GM21825 (cell line): ENCODE measurements at regions not wholly inside any gene's neighbourhood (a gene's known extent, or its start where the extent isn't known, plus 50 kb on each side); places are given as distances from the start of the nearest gene placed in this dataset.
"Not testable (repeated sequence)": the region's sequence is repeated elsewhere in the genome, so short reads cannot be mapped to it uniquely, and the experiment has no call there.

Source experiments
- ATAC-seq: cut with Tn5 transposase; IDR thresholded peaks from one replicate; pipeline ENCODE4 v1.9.1; 2021; ENCODE audit warnings: mild to moderate bottlenecking, moderate library complexity; ENCODE audit not compliant: unreplicated experiment

DNA sequence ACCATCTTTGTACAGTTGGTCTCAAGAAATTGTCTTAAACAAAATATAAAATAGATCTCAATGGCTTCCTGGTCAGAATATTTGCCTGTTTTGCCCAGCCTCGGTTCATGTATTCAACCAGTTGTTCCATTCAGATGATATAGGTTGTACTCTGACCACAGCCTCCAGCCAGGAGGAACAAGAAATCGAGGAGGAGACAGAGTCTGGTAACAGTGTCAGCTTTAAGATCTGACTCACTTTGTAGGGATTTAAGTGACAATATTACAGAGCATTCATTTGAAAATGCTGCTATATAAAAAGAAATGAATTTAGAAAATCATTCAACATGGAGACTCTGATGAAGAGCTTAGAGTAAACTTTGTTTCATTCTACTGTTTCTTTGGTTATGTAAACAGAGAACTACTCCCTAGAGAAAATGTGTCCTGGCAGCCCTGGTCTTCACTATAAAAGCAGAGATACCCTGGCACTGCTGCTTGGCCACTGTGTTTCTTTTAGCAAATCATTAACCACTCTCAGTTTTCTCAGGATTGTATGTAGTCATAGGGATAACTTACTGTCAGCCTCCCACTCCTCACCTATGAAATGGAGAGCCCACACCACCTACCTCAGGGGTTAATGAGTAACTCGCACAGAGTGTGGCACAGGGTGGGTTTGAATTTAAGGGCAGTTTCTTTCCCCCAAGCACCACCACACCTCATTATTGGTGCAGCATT lies 53.5 kb downstream of the PAGE2 start:
- ATAC-seq: no peak

DNA sequence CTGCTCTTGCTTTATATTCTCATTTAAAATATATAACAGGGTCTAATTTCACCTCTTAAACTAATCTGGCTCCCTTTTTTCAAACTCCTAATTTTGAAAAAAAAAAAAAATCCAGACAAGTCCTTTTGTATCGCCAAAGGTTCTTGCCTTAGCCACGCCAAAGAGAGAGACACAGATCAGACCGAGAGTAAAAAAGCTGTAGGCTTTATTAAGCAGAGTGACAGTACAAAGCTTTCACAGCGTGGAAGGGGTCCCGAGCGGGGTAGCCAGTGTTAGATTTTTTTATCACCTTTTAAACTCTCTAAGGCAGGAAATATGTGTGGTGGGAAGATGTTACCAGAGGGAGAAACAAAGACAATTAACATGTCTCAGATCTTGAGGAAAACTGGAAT lies 54.1 kb downstream of the PAGE2 start:
- no peak for ATAC-seq

DNA sequence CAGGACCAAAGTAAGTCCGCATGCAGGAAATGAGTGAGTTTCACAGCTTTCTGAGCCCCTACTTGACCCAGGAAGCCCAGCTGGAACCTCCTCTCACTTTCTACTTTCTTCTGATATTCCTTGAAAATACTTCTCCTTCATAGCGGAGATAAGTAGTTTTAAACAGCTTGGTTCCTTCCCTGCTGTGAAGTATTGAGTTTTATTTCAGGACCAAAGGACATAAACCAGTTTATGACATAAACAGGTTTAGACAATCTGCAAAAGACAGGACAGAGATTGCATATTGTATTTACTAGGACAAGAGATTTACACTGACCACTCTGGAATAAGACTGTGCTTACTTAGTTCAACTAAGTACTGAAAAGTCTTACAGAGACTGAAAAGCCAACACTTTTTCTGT lies 54.8 kb downstream of the PAGE2 start:
- ATAC-seq: no peak

DNA sequence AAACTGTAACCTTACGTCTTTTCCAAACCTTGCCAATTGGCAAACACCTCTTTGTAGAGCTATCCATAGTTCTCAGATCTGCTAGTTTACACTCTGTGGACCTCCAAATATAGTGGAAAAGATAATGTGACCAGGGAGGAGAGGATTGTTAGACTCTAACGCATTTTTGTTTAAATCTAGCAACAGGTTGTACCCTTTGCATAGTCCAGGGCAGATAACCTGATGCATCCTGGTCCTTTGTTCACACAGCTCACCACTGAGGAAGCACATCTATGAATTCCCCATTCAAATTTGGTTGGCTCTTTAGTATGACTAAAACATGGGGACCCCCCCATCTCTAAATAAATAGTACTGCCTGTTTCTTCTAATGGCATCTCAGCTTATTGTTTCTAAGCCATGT lies 55.9 kb downstream of the PAGE2 start:
- ATAC-seq: no peak

DNA sequence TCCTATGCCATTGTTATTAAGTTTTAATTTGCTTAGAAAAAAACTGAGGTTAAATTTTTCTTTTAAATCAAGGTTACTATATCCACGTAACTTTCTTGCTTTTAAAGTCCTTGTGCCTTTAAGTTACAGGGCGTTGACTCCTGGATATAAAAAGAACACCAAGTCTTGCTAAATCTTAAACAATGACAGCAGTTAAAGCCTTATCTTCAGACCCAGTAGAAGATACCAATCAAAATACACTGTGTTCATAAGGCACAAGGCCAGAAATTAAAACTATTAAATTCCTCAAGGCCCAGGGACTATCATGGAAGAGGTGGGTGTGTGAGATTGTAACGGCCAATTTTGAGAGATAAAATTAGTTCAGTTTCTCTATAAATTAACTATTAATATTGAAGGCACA lies 60.4 kb downstream of the PAGE2 start:
- no peak for ATAC-seq

DNA sequence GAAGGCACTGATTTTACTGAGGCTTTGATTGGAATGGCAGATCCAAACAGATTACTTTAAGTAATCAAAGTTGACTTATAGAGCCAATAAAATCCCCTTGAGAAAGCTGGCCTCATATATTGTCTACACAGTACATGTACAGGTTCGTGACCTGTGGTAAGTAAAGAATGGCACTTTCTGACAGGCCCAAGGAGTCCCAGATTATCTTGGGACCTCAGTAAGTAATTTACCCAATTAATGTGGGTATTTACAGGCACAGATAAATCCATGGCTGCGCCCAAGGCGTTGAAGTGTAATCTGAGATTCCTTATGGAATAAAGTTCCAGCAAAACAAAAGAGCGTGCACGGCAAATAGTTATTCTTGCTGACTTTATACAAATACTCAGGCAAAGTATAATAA lies 62.4 kb downstream of the PAGE2 start:
- ATAC-seq: no peak

DNA sequence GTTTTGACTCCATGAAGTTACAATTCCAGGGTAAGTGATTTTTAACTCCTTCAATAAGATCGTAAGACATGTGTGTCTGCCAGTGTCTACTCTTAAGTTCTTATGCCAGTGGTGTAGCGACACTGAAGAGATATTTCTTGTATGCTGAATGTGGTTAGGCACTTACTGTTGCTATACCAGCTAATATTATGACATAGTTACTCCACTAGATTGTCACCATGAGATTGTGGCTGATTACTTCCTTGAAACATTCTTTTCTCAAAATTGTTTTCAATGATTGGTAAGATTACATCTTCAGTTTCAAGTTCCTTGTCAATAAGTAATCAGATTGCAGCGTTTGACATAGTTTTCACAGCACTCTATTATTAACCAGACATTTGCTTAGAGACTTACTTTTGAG lies 60.6 kb upstream of the PAGE5 start:
- no peak for ATAC-seq

DNA sequence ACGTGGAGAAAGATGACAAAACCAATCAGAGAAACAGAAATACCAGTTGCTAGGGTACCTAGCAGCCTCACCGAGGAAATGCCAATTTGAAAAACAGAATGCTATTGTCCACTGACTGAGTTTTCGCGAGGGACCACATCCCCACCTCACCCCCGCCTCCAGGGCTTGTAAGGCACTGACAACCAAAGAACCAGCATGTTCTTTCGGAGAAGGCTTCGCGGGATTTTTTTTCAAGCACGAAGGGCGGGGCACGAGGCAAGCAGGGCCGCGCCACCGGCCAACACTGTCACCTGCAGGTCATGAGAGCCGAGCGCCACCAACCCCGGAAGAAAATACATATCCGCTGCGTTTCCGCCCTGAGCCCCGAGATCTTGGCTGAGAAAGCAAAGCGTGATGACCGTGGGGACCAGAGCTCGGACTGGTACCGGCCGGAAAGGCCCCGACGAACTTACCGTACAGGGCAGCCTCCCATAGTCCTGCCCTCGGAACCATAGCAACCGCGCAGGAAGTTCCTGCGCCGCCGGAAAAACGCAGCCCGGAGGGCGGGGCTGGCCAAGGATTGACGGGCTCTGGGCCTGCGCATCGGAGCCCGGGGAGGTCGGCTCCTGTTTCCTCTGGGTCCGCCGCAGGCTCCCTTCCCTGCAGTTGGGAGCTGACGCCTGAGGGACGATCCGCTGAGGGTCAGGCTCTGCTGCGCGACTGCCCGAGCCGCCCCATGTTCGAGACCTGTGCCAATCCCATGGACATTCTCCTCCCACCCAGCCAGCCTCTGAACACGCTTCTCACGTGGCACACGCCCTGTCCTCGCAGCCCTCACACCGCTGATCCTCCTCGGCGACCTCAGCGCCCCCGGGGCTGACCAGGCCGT lies 59.2 kb upstream of the PAGE5 start:
- peak; percentile 95 for ATAC-seq

DNA sequence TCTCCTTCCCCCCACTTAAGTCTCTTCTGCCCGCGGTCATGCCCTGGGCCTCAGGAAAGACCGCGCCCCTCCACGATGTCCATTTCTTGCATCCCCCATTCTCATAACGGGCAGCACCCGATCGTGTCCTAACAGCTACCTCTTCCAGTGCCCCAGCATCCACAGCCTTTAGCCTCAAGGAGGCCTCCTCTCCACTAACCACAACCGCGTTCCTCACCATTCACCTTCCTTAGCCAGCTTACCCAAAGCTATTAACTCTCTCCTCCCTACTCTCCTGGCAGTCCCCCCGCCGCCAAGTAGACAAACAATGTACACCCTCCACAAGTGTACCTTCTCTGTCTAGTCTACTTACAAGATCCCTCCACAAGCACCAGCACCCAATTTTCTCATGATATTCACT lies 58.6 kb upstream of the PAGE5 start:
- no peak for ATAC-seq

DNA sequence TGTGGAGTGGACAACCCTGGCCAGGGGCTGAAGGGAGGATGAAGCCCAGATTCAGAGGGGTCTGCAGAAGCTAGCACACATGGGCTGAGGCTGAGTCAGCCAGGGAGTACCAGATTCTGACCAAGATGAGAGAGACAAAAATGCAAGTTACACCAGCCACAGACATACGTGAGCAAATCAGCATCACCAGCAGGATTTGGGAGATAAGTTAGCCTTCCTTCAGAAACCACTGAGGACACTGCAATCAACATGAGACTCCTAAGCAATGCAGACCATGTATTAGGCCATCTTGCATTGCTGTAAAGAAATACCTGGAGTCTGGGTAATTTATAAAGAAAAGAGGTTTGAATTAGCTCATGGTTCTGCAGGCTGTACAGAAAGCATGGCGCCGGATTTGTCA lies 57.0 kb upstream of the PAGE5 start:
- no peak for ATAC-seq

DNA sequence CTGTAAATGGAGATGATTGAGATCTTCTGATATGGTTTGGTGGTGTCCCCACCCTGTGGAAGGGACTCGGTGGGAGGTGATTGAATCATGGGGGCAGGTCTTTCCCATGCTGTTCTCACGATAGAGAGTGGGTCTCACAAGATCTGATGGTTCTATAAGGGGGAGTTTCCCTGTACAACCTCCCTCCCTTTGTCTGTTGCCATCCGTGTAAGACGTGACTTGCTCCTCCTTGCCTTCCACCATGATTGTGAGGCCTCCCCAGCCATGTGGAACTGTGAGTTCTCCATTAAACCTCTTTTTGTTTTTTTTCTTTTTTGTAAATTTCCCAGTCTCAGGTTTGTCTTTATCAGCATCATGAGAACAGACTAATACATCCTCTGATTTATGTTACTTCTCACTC lies 55.1 kb upstream of the PAGE5 start:
- ATAC-seq: not testable (repeated sequence)

DNA sequence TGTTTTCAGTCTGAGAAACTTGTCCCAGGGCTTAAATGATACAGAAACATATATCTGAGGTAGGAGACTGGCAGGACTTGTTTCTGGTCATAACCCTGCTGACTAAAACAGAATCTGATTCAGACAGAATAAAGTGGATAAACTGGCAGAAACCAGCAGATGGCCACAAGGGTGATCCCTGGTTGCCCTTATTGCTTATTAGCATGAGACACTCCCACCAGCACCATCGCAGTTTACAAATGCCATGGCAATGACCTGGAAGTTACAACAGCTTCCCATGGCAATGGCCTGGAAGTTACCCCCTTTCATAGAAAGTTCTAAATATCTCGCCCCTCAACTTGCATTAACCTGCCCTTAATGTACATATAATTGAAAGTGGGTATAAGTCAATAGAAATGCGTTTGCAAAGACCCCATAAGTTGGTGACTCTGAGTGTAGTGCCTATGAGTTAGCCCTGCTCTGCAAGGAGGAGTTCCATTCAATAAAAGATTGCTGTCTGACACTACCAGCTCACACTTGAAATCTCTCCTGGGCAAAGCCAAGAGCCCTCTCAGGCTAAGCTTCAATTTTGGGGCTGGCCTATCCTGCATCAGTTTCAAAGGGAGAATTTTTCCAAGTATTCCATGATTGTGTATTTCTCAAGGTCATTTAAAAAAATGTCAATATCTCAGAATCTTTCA lies 52.9 kb upstream of the PAGE5 start:
- no peak for ATAC-seq

DNA sequence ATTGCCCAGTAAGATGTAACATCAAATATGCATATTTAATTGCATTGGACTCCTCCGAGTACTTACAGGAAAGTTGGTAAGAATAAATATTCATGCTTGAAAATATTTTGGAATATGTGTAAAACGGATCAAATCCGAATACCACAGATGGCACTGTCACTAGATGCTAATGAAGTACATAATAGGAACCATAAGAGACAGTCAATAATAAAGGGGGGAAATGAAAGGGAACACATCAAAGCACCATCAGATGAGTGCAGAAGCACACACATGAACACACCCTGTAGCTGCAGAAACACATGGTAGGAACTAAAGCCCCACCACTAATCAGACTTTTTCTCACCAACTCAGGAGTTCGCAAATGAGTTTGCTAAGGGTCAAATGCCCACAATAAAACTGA lies 52.2 kb upstream of the PAGE5 start:
- no peak for ATAC-seq

DNA sequence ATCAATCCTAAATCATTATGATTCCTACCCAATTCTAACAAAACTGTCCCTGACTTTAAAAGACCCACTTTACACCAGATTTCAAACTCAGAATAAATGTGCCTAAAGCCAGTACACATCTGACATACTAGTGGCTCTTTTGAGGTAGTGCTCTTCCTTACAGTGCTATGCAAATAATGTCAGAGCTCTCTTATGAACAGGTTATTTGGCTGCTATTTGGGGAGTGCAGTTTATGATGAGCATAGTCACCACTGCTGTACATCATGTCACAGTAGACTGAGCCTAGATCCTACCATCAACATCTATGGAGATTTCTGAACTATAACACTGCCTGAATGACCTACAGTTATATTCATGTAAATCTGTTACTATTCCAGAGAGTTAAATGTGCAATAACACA lies 50.4 kb upstream of the PAGE5 start:
- no peak for ATAC-seq
